ENCODE measurements at regions not wholly inside any gene's neighbourhood (a gene's known extent, or its start where the extent isn't known, plus 50 kb on each side); places are given as distances from the start of the nearest gene placed in this dataset.
A peak's percentile ranks its signal among the peaks of the same experiment; 100 is the strongest.

GRCh38 chr5:172548981-172549687 lies 91.9 kb upstream of the NEURL1B start:
- DNase-seq (ENCODE audit: low read depth): no peak

GRCh38 chr5:172548311-172548731 lies 92.7 kb upstream of the NEURL1B start:
- no peak for DNase-seq (ENCODE audit: low read depth)

GRCh38 chr5:172546196-172546595 lies 91.9 kb upstream of the SH3PXD2B start:
- no peak for DNase-seq (ENCODE audit: low read depth)

GRCh38 chr5:172545291-172545801 lies 91.0 kb upstream of the SH3PXD2B start:
- no peak for DNase-seq (ENCODE audit: low read depth)

- DNase-seq (ENCODE audit: low read depth): no peak
Measured at GRCh38 chr5:172544371-172545095, 90.2 kb upstream of the SH3PXD2B start.

- DNase-seq (ENCODE audit: low read depth): no peak
Measured at GRCh38 chr5:172543484-172544298, 89.4 kb upstream of the SH3PXD2B start.

- no peak for DNase-seq (ENCODE audit: low read depth)
Measured at GRCh38 chr5:172542651-172543131, 88.4 kb upstream of the SH3PXD2B start.

GRCh38 chr5:172541773-172542136 lies 87.4 kb upstream of the SH3PXD2B start:
- no peak for DNase-seq (ENCODE audit: low read depth)

GRCh38 chr5:172541099-172541772 lies 86.9 kb upstream of the SH3PXD2B start:
- DNase-seq (ENCODE audit: low read depth): no peak

GRCh38 chr5:172540099-172540870 lies 86.0 kb upstream of the SH3PXD2B start:
- no peak for DNase-seq (ENCODE audit: low read depth)

GRCh38 chr5:172535108-172535445 lies 80.8 kb upstream of the SH3PXD2B start:
- DNase-seq (ENCODE audit: low read depth): no peak

GRCh38 chr5:172534229-172535107 lies 80.1 kb upstream of the SH3PXD2B start:
- DNase-seq (ENCODE audit: low read depth): peak; percentile 50

GRCh38 chr5:172533399-172534228 lies 79.3 kb upstream of the SH3PXD2B start:
- no peak for DNase-seq (ENCODE audit: low read depth)

- no peak for DNase-seq (ENCODE audit: low read depth)
Measured at GRCh38 chr5:172533058-172533398, 78.7 kb upstream of the SH3PXD2B start.

- peak; percentile 40 for DNase-seq (ENCODE audit: low read depth)
Measured at GRCh38 chr5:172532439-172532838, 78.1 kb upstream of the SH3PXD2B start.

GRCh38 chr5:172531704-172532026 lies 77.3 kb upstream of the SH3PXD2B start:
- no peak for DNase-seq (ENCODE audit: low read depth)

- DNase-seq (ENCODE audit: low read depth): no peak
Measured at GRCh38 chr5:172530878-172531703, 76.8 kb upstream of the SH3PXD2B start.

- DNase-seq (ENCODE audit: low read depth): no peak
Measured at GRCh38 chr5:172530406-172530805, 76.1 kb upstream of the SH3PXD2B start.

All from Daoy (cell line).